ENCODE measurements at regions not wholly inside any gene's neighbourhood (a gene's known extent, or its start where the extent isn't known, plus 50 kb on each side); places are given as distances from the start of the nearest gene placed in this dataset.

DNA sequence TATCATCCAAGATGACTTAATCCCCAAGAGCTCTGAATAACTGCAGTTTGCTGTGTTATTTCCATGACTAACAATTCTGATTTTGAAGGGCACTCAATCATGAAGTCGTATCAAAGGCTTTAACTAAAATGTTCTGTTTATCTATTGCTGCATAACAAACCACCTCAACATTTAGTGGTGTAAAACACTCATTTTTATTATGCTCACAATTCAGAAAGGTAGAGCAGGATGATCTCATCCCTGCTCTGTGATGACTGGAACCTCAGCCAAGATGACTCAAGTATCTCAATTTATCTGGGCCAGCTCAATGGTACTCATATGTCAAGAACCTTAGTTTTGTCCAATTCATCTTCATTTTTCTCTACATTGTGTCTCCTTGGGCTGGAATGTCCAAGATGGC, 451.1 kb downstream of the PPARGC1A start:
- FAIRE-seq, result no peak
- intact Hi-C loops (cut with micrococcal nuclease; ENCODE audit: unreplicated experiment), result no loop called here

More for the DNA sequence above, 451.1 kb downstream of the PPARGC1A start:
- in situ Hi-C loops (cut with HindIII; ENCODE audit: extremely low pct_ligation_motif_present, low pct_unique_long_range_greater_than_20kb), result no loop called here
- no peaks in the 10 kb centered on the region for H4K20me1 ChIP-seq (ENCODE audit: insufficient read depth, low read length)
- H3K4me3 ChIP-seq (replicated peaks in 1 of 3; ENCODE audit: insufficient read depth in 1 of 3, low read depth in 2 of 3, low read length in 3 of 3), result no peak overlapping the region
- DNase-seq (ENCODE audit: low spot score) (no peak), ATAC-seq (no peak)
- no peak overlapping the region for H2AFZ ChIP-seq (ENCODE audit: low read length)
- WGBS (ENCODE audit: low lambda C conversion rate), result 0% methylated on average over 1 of the region's 1 CpG
- no peaks in the 10 kb centered on the region for H3K4me1 ChIP-seq (ENCODE audit: insufficient read depth, low read length)
- peaks cover 41% of the 10 kb centered on the region for H3K9me3 ChIP-seq (ENCODE audit: low read length)
- no peaks in the 10 kb centered on the region for H3K27me3 ChIP-seq (ENCODE audit: control insufficient read depth in 1 of 2, insufficient read depth in 2 of 2, low read length in 2 of 2)
- H3K36me3 ChIP-seq (replicated peaks in 1 of 2; ENCODE audit: control insufficient read depth in 1 of 2, insufficient read depth in 2 of 2, low read length in 2 of 2), result no peaks in the 10 kb centered on the region
- H3K79me2 ChIP-seq (ENCODE audit: insufficient read depth, low read length), result no peaks in the 10 kb centered on the region
- no peak for TF ChIP-seq KMT2B (CRISPR knock-in tag; IDR thresholded peaks at IDR 0.05)
- TF ChIP-seq, protein P1, sequence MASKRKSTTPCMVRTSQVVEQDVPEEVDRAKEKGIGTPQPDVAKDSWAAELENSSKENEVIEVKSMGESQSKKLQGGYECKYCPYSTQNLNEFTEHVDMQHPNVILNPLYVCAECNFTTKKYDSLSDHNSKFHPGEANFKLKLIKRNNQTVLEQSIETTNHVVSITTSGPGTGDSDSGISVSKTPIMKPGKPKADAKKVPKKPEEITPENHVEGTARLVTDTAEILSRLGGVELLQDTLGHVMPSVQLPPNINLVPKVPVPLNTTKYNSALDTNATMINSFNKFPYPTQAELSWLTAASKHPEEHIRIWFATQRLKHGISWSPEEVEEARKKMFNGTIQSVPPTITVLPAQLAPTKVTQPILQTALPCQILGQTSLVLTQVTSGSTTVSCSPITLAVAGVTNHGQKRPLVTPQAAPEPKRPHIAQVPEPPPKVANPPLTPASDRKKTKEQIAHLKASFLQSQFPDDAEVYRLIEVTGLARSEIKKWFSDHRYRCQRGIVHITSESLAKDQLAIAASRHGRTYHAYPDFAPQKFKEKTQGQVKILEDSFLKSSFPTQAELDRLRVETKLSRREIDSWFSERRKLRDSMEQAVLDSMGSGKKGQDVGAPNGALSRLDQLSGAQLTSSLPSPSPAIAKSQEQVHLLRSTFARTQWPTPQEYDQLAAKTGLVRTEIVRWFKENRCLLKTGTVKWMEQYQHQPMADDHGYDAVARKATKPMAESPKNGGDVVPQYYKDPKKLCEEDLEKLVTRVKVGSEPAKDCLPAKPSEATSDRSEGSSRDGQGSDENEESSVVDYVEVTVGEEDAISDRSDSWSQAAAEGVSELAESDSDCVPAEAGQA (IDR thresholded peaks at IDR 0.05; ENCODE audit: low read depth), result no peak
- TF ChIP-seq, protein P1 (CRISPR knock-in tag; IDR thresholded peaks at IDR 0.05; ENCODE audit: borderline replicate concordance), result no peak
- no peak for TF ChIP-seq CBX1 (IDR thresholded peaks at IDR 0.05; ENCODE audit: low read depth)
- no peak for TF ChIP-seq ZMYM4 (CRISPR knock-in tag; IDR thresholded peaks at IDR 0.05)
- no peak for TF ChIP-seq ZNF337 (CRISPR knock-in tag; IDR thresholded peaks at IDR 0.05; ENCODE audit: borderline replicate concordance, low read depth)
- no peak for TF ChIP-seq SPEN (CRISPR knock-in tag; IDR thresholded peaks at IDR 0.05; ENCODE audit: low read depth)
- TF ChIP-seq PHF5A (CRISPR knock-in tag; IDR thresholded peaks at IDR 0.05; ENCODE audit: low read depth, unreplicated experiment), result no peak
- TF ChIP-seq, protein P2, sequence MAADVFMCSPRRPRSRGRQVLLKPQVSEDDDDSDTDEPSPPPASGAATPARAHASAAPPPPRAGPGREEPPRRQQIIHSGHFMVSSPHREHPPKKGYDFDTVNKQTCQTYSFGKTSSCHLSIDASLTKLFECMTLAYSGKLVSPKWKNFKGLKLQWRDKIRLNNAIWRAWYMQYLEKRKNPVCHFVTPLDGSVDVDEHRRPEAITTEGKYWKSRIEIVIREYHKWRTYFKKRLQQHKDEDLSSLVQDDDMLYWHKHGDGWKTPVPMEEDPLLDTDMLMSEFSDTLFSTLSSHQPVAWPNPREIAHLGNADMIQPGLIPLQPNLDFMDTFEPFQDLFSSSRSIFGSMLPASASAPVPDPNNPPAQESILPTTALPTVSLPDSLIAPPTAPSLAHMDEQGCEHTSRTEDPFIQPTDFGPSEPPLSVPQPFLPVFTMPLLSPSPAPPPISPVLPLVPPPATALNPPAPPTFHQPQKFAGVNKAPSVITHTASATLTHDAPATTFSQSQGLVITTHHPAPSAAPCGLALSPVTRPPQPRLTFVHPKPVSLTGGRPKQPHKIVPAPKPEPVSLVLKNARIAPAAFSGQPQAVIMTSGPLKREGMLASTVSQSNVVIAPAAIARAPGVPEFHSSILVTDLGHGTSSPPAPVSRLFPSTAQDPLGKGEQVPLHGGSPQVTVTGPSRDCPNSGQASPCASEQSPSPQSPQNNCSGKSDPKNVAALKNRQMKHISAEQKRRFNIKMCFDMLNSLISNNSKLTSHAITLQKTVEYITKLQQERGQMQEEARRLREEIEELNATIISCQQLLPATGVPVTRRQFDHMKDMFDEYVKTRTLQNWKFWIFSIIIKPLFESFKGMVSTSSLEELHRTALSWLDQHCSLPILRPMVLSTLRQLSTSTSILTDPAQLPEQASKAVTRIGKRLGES (CRISPR knock-in tag; IDR thresholded peaks at IDR 0.05; ENCODE audit: borderline replicate concordance), result no peak
- TF ChIP-seq RELA (CRISPR knock-in tag; IDR thresholded peaks at IDR 0.05), result no peak
- no peak for TF ChIP-seq KLF11 (CRISPR knock-in tag; IDR thresholded peaks at IDR 0.05)
- TF ChIP-seq, protein P3, sequence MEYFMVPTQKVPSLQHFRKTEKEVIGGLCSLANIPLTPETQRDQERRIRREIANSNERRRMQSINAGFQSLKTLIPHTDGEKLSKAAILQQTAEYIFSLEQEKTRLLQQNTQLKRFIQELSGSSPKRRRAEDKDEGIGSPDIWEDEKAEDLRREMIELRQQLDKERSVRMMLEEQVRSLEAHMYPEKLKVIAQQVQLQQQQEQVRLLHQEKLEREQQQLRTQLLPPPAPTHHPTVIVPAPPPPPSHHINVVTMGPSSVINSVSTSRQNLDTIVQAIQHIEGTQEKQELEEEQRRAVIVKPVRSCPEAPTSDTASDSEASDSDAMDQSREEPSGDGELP (IDR thresholded peaks at IDR 0.05; ENCODE audit: borderline replicate concordance, low read depth), result no peak
- TF ChIP-seq KLF9 (CRISPR knock-in tag; IDR thresholded peaks at IDR 0.05; ENCODE audit: low read depth), result no peak
- no peak for TF ChIP-seq ATAD3A (CRISPR knock-in tag; IDR thresholded peaks at IDR 0.05)
- TF ChIP-seq, protein P4, sequence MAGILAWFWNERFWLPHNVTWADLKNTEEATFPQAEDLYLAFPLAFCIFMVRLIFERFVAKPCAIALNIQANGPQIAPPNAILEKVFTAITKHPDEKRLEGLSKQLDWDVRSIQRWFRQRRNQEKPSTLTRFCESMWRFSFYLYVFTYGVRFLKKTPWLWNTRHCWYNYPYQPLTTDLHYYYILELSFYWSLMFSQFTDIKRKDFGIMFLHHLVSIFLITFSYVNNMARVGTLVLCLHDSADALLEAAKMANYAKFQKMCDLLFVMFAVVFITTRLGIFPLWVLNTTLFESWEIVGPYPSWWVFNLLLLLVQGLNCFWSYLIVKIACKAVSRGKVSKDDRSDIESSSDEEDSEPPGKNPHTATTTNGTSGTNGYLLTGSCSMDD (CRISPR knock-in tag; IDR thresholded peaks at IDR 0.05), result no peak
- no peak overlapping the region for H3K4me2 ChIP-seq (ENCODE audit: low read depth, low read length)
- BruUV-seq (replicated peaks), result no TSS peak
- ChIA-PET POLR2A (no interaction called here), CTCF (ENCODE audit: low intra/inter-chr PET ratio, low total read pairs) (no interaction called here)
- no peak overlapping the region for H3K27ac ChIP-seq (ENCODE audit: extremely low read length, insufficient read depth, low read length)
- H3K9ac ChIP-seq (ENCODE audit: insufficient read depth, low read depth, low read length), result no peak overlapping the region

All from HepG2 (cell line).